Caco-2 (cell line): ENCODE measurements at regions not wholly inside any gene's neighbourhood (a gene's known extent, or its start where the extent isn't known, plus 50 kb on each side); places are given as distances from the start of the nearest gene placed in this dataset.

Experiments
- BruUV-seq: library from RNA; stranded (reverse); fragments of 400-500 nt; replicated peaks from 2 replicates; lab custom pipeline; 2021; lab: Mats Ljungman, UMichigan
- CTCF ChIA-PET: fragments of 300-600 bp; sonication (Branson Sonifier 250); formaldehyde crosslinking; loops from one replicate; lab custom pipeline; 2022; ENCODE audit warnings: antibody characterized with exemption; lab: Charles Lee
- POLR2A ChIA-PET: fragments of 300-600 bp; sonication (Branson Sonifier 250); formaldehyde crosslinking; loops from one replicate; lab custom pipeline; 2022; ENCODE audit warnings: antibody characterized with exemption; lab: Charles Lee
- DNase-seq, 2 experiments: peaks; one replicate each; pipeline versions ENCODE4 v3.0.0 to v3.0.0-alpha.2; 2020 to 2022
- H3K27me3 ChIP-seq: replicated peaks from 2 replicates; pipeline ENCODE4 v1.6.0; 2011; ENCODE audit warnings: low read length; ENCODE audit not compliant: control insufficient read depth, insufficient read depth
- H3K36me3 ChIP-seq: 2 replicates; pipeline ENCODE4 v1.5.1; 2011; ENCODE audit warnings: low read length; ENCODE audit not compliant: control insufficient read depth, insufficient read depth
- H3K4me1 ChIP-seq: fragments of 250-450 bp; sonication (Bioruptor Pico); 2 replicates; pipeline ENCODE4 v1.5.1; 2020; ENCODE audit warnings: mild to moderate bottlenecking
- H3K4me3 ChIP-seq: 2 replicates; pipeline ENCODE4 v1.5.1; 2011; ENCODE audit warnings: low read depth, mild to moderate bottlenecking, control low read depth, low read length
- H3K9me3 ChIP-seq: fragments of 250-450 bp; sonication (Bioruptor Pico); 2 replicates; pipeline ENCODE4 v1.5.1; 2020; ENCODE audit warnings: mild to moderate bottlenecking, moderate library complexity
- H3K27ac Mint-ChIP-seq: one replicate; pipeline ENCODE4 v1.8.0; 2022; ENCODE audit warnings: mixed read lengths; ENCODE audit not compliant: unreplicated experiment
- H3K27me3 Mint-ChIP-seq: one replicate; pipeline ENCODE4 v1.8.0; 2022; ENCODE audit warnings: mixed read lengths; ENCODE audit not compliant: insufficient read depth, unreplicated experiment
- H3K36me3 Mint-ChIP-seq: one replicate; pipeline ENCODE4 v1.8.0; 2022; ENCODE audit warnings: mild to moderate bottlenecking, mixed read lengths; ENCODE audit not compliant: insufficient read depth, unreplicated experiment
- H3K4me1 Mint-ChIP-seq: one replicate; pipeline ENCODE4 v1.8.0; 2022; ENCODE audit warnings: low read depth, mixed read lengths; ENCODE audit not compliant: unreplicated experiment
- H3K4me3 Mint-ChIP-seq: one replicate; pipeline ENCODE4 v1.8.0; 2022; ENCODE audit warnings: mild to moderate bottlenecking, moderate library complexity, mixed read lengths; ENCODE audit not compliant: unreplicated experiment
- H3K9me3 Mint-ChIP-seq: one replicate; pipeline ENCODE4 v1.8.0; 2022; ENCODE audit warnings: mixed read lengths; ENCODE audit not compliant: unreplicated experiment
- CTCF ChIP-seq, 2 experiments: fragments of 200-600 bp in 1 of 2; IDR thresholded peaks; 1 replicate in 1 of 2; 2 replicates in 1 of 2; pipeline versions ENCODE4 v1.5.1 to v1.8.0; 2011 to 2022; ENCODE audit warnings: antibody characterized with exemption in 1 of 2, control low read depth in 1 of 2, inconsistent platforms in 1 of 2, low read depth in 1 of 2, low read length in 1 of 2, mild to moderate bottlenecking in 1 of 2, moderate library complexity in 1 of 2; ENCODE audit not compliant: insufficient read depth in 1 of 2, severe bottlenecking in 1 of 2, unreplicated experiment in 1 of 2
- intact Hi-C: fragments of 100-400 bp; cut with micrococcal nuclease; formaldehyde crosslinking; loops from one replicate; pipeline ENCODE4 v1.10.0; 2022; ENCODE audit not compliant: unreplicated experiment

GRCh38 chr11:70001246-70001645 is 76.9 kb upstream of the ANO1 start:
- H3K36me3 Mint-ChIP-seq, result no peaks in the 10 kb centered on the region
- CTCF ChIA-PET, result interaction anchor here (0.5 kb wide), 1 partner anchor 115 kb away, joined by 4 read pairs; no protein-coding TSS in a partner anchor
- H3K4me3 ChIP-seq, result no peak overlapping the region
- no peaks in the 10 kb centered on the region for H3K9me3 Mint-ChIP-seq
- H3K36me3 ChIP-seq, result no peaks in the 10 kb centered on the region
- POLR2A ChIA-PET, result interaction anchor here (0.6 kb wide), 1 partner anchor 56 kb away, joined by 3 read pairs; no protein-coding TSS in a partner anchor
- H3K4me1 Mint-ChIP-seq, result peaks cover 6% of the 10 kb centered on the region
- H3K4me3 Mint-ChIP-seq, result no peak overlapping the region
- BruUV-seq, result no TSS peak
- no peaks in the 10 kb centered on the region for H3K27me3 ChIP-seq
- no peak for DNase-seq
- intact Hi-C loops, result no loop called here
- H3K27ac Mint-ChIP-seq, result no peak overlapping the region
- H3K27me3 Mint-ChIP-seq, result no peaks in the 10 kb centered on the region
- no peaks in the 10 kb centered on the region; the same call in 1 of the 2 replicates for H3K9me3 ChIP-seq
- no peaks in the 10 kb centered on the region for H3K4me1 ChIP-seq
- no peak for TF ChIP-seq CTCF (IDR thresholded peaks at IDR 0.05; ENCODE audit: insufficient read depth in 1 of 2, low read depth in 1 of 2, low read length in 1 of 2, severe bottlenecking in 1 of 2, unreplicated experiment in 1 of 2)

- BruUV-seq, result no TSS peak
- H3K27me3 Mint-ChIP-seq, result peaks cover 3% of the 10 kb centered on the region
- intact Hi-C loops, result no loop called here
- H3K4me1 Mint-ChIP-seq, result peaks cover 6% of the 10 kb centered on the region
- H3K4me1 ChIP-seq, result no peaks in the 10 kb centered on the region
- no peak for DNase-seq
- no peak overlapping the region for H3K4me3 Mint-ChIP-seq
- no peaks in the 10 kb centered on the region for H3K36me3 Mint-ChIP-seq
- H3K4me3 ChIP-seq, result no peak overlapping the region
- ChIA-PET POLR2A (no interaction called here), CTCF (no interaction called here)
- TF ChIP-seq CTCF (IDR thresholded peaks at IDR 0.05; ENCODE audit: insufficient read depth in 1 of 2, low read depth in 1 of 2, low read length in 1 of 2, severe bottlenecking in 1 of 2, unreplicated experiment in 1 of 2), result no peak
- H3K36me3 ChIP-seq, result no peaks in the 10 kb centered on the region
- H3K27ac Mint-ChIP-seq, result no peak overlapping the region
- no peaks in the 10 kb centered on the region for H3K9me3 Mint-ChIP-seq
- no peaks in the 10 kb centered on the region for H3K27me3 ChIP-seq
- no peaks in the 10 kb centered on the region for H3K9me3 ChIP-seq
Observed at GRCh38 chr11:70002433-70002832, 75.7 kb upstream of the ANO1 start.

- no peaks in the 10 kb centered on the region for H3K4me1 Mint-ChIP-seq
- POLR2A ChIA-PET, result no interaction called here
- BruUV-seq, result no TSS peak
Observed at GRCh38 chr11:70005107-70005818, 72.9 kb upstream of the ANO1 start.

More at GRCh38 chr11:70005107-70005818, 72.9 kb upstream of the ANO1 start:
- no peaks in the 10 kb centered on the region for H3K36me3 ChIP-seq
- intact Hi-C loops, result no loop called here
- CTCF ChIA-PET, result no interaction called here
- H3K4me3 ChIP-seq, result no peak overlapping the region
- TF ChIP-seq CTCF (IDR thresholded peaks at IDR 0.05; ENCODE audit: insufficient read depth in 1 of 2, low read depth in 1 of 2, low read length in 1 of 2, severe bottlenecking in 1 of 2, unreplicated experiment in 1 of 2), result no peak
- H3K36me3 Mint-ChIP-seq, result no peaks in the 10 kb centered on the region
- no peaks in the 10 kb centered on the region for H3K4me1 ChIP-seq
- no peaks in the 10 kb centered on the region for H3K9me3 ChIP-seq
- H3K27ac Mint-ChIP-seq, result no peak overlapping the region
- H3K27me3 Mint-ChIP-seq, result peaks cover 3% of the 10 kb centered on the region
- H3K27me3 ChIP-seq, result no peaks in the 10 kb centered on the region
- no peaks in the 10 kb centered on the region for H3K9me3 Mint-ChIP-seq
- no peak for DNase-seq
- no peak overlapping the region for H3K4me3 Mint-ChIP-seq
